ENCODE measurements at regions not wholly inside any gene's neighbourhood (a gene's known extent, or its start where the extent isn't known, plus 50 kb on each side); places are given as distances from the start of the nearest gene placed in this dataset.

- DNase-seq (ENCODE audit: low spot score) = no peak
Measured at GRCh38 chr10:121182219-121182618, 331.1 kb downstream of the WDR11 start.

GRCh38 chr10:121183236-121183635 is 332.1 kb downstream of the WDR11 start:
- no peak for DNase-seq (ENCODE audit: low spot score)

GRCh38 chr10:121183707-121184106 is 332.5 kb downstream of the WDR11 start:
- no peak for DNase-seq (ENCODE audit: low spot score)

- DNase-seq (ENCODE audit: low spot score) = peak; percentile 88
Measured at GRCh38 chr10:121185816-121186455, 334.8 kb downstream of the WDR11 start.

GRCh38 chr10:121187391-121187790 is 336.2 kb downstream of the WDR11 start:
- DNase-seq (ENCODE audit: low spot score) = no peak

- DNase-seq (ENCODE audit: low spot score) = peak; percentile 72
Measured at GRCh38 chr10:121188005-121188404, 336.8 kb downstream of the WDR11 start.

GRCh38 chr10:121189066-121189465 is 337.9 kb downstream of the WDR11 start:
- DNase-seq (ENCODE audit: low spot score) = no peak

GRCh38 chr10:121194696-121195523 is 343.7 kb downstream of the WDR11 start:
- no peak for DNase-seq (ENCODE audit: low spot score)

- DNase-seq (ENCODE audit: low spot score) = no peak
Measured at GRCh38 chr10:121195524-121195910, 344.4 kb downstream of the WDR11 start.

GRCh38 chr10:121199081-121199480 is 347.9 kb downstream of the WDR11 start:
- DNase-seq (ENCODE audit: low spot score) = no peak

GRCh38 chr10:121205625-121206024 is 354.5 kb downstream of the WDR11 start:
- no peak for DNase-seq (ENCODE audit: low spot score)

GRCh38 chr10:121211446-121211845 is 360.3 kb downstream of the WDR11 start:
- DNase-seq (ENCODE audit: low spot score) = no peak

- DNase-seq (ENCODE audit: low spot score) = no peak
Measured at GRCh38 chr10:121213437-121213836, 362.3 kb downstream of the WDR11 start.

GRCh38 chr10:121216295-121216694 is 365.1 kb downstream of the WDR11 start:
- DNase-seq (ENCODE audit: low spot score) = no peak

GRCh38 chr10:121216721-121217181 is 365.6 kb downstream of the WDR11 start:
- DNase-seq (ENCODE audit: low spot score) = peak; percentile 88

- DNase-seq (ENCODE audit: low spot score) = no peak
Measured at GRCh38 chr10:121217331-121217730, 366.2 kb downstream of the WDR11 start.

- no peak for DNase-seq (ENCODE audit: low spot score)
Measured at GRCh38 chr10:121221072-121221471, 369.9 kb downstream of the WDR11 start.

- DNase-seq (ENCODE audit: low spot score) = no peak
Measured at GRCh38 chr10:121221991-121222390, 370.8 kb downstream of the WDR11 start.

- DNase-seq (ENCODE audit: low spot score) = no peak
Measured at GRCh38 chr10:121222842-121223241, 371.7 kb downstream of the WDR11 start.

- no peak for DNase-seq (ENCODE audit: low spot score)
Measured at GRCh38 chr10:121231079-121231478, 367.2 kb downstream of the FGFR2 start.

GRCh38 chr10:121232494-121232893 is 365.8 kb downstream of the FGFR2 start:
- DNase-seq (ENCODE audit: low spot score) = no peak

GRCh38 chr10:121235692-121236091 is 362.6 kb downstream of the FGFR2 start:
- DNase-seq (ENCODE audit: low spot score) = no peak

- DNase-seq (ENCODE audit: low spot score) = no peak
Measured at GRCh38 chr10:121236621-121237020, 361.6 kb downstream of the FGFR2 start.
